ENCODE measurements at regions not wholly inside any gene's neighbourhood (a gene's known extent, or its start where the extent isn't known, plus 50 kb on each side); places are given as distances from the start of the nearest gene placed in this dataset.

DNA sequence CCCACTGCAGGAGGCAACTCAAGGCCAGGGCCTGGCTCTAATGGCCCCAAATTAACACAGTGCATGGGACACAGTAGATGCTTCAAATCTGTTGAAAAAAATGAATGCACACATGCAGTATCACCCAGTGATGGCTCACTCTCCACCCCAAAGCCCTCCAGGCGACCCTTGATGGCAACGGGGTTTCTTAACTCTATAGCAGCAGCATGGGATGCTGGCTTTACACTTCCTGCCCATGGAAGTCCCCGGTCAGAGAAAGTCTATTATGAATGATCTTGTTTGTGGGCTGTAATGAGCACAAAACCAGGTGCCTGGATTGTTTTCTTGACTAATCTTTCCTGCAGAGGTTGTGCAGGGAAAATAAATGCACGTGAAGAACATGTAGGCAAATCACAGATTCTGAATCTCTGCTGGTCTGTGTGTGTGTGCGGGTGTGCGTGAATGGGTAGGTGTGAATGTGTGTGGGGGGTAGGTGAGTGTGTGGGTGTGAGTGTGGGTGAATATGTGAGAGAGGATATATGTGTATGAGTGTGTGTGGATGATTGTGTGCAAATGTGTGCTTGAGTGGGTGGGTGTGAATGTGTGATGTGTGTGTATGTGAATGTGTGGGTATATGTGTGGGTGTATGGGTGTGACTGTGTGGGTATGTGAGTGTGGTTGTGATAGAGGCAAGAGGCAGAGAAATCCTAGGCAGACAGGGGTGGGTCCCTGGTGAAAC is 60.1 kb upstream of the MLN start:
- TF ChIP-seq, protein P1, sequence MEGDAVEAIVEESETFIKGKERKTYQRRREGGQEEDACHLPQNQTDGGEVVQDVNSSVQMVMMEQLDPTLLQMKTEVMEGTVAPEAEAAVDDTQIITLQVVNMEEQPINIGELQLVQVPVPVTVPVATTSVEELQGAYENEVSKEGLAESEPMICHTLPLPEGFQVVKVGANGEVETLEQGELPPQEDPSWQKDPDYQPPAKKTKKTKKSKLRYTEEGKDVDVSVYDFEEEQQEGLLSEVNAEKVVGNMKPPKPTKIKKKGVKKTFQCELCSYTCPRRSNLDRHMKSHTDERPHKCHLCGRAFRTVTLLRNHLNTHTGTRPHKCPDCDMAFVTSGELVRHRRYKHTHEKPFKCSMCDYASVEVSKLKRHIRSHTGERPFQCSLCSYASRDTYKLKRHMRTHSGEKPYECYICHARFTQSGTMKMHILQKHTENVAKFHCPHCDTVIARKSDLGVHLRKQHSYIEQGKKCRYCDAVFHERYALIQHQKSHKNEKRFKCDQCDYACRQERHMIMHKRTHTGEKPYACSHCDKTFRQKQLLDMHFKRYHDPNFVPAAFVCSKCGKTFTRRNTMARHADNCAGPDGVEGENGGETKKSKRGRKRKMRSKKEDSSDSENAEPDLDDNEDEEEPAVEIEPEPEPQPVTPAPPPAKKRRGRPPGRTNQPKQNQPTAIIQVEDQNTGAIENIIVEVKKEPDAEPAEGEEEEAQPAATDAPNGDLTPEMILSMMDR (IDR thresholded peaks at IDR 0.05; ENCODE audit: low read depth, low read length, poor library complexity, severe bottlenecking) = no peak
- TF ChIP-seq EZH2phosphoT487 (IDR thresholded peaks at IDR 0.05; ENCODE audit: borderline replicate concordance, low read length) = no peak
